ENCODE measurements at regions not wholly inside any gene's neighbourhood (a gene's known extent, or its start where the extent isn't known, plus 50 kb on each side); places are given as distances from the start of the nearest gene placed in this dataset.

GRCh38 chr17:52384695-52385094 is 226.2 kb upstream of the CA10 start:
- TF ChIP-seq EZH2 (IDR thresholded peaks at IDR 0.05; ENCODE audit: borderline replicate concordance, low read depth, low read length, severe bottlenecking) (no peak), CTCF (IDR thresholded peaks at IDR 0.05; ENCODE audit: extremely low read depth in 1 of 2, insufficient read depth in 1 of 2, low read depth in 1 of 2, low read length in 2 of 2) (no peak), MYC (IDR thresholded peaks at IDR 0.05; ENCODE audit: low read depth, low read length) (no peak), POLR2A (IDR thresholded peaks at IDR 0.05; ENCODE audit: low read depth, low read length) (no peak)
